ENCODE measurements at regions not wholly inside any gene's neighbourhood (a gene's known extent, or its start where the extent isn't known, plus 50 kb on each side); places are given as distances from the start of the nearest gene placed in this dataset.

DNA sequence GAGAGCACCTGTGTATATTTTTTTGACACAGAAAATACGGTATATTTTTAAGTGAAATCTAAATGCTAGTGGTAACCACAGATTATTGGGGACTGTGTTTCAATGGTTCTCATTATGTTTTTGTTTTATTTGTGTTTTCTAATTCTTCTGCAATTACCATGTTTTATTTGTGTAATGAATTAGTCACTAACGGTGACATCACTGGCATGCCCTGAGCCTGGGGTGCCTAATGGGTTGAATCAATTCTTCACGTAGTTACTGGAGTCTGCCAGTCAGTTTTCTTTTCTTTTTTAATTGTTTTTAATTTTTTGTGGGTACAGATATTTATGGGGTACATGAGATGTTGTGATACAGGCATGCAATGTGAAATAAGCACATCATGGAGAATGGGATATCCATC is 168.8 kb downstream of the RELL1 start:
- Mint-ChIP-seq H3K27me3 (no peaks in the 10 kb centered on the region), H3K4me1 (no peaks in the 10 kb centered on the region), H3K27ac (no peak overlapping the region), H3K4me3 (no peak overlapping the region), H3K9me3 (peaks cover 23 to 46% of the 10 kb centered on the region in 2 donors)
- DNase-seq, result no peak
- ATAC-seq, result no peak

DNA sequence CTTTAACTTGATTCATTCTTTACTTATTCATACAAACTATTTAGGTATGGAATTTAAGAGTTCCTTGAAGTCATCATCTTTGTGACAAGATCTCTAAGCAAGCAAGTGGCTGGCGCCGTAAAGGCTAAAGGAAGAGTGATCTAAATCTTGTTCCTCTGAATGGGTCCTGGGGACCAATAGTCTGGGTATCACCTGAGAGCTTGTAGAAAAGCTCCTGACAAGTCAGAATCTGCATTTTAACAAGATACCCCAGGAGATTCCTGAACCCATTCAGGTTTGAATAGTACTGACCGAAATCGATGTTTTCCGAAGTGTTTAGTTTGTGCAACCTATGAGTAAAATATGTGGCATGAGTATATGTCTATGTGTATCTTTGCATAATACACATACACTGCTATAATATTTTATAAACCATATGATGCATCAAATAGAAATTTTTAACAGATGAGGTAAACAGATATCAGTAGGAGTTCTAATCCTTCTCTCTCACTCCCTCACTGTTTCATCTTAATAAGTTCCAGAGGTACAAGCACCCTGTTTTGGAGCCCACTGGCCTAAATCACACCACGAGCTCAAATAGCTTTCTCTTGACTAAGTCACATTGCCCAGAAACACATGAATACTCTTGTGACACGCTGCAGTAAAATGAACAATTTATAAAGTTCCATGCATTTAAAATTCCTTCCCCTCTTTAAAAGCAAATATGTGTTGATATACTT is 170.0 kb downstream of the RELL1 start:
- Mint-ChIP-seq H3K27me3 (no peaks in the 10 kb centered on the region), H3K9me3 (peaks cover 23 to 48% of the 10 kb centered on the region in 2 donors), H3K4me1 (no peaks in the 10 kb centered on the region), H3K27ac (no peak overlapping the region), H3K4me3 (no peak overlapping the region)
- DNase-seq (no peak), ATAC-seq (no peak)

DNA sequence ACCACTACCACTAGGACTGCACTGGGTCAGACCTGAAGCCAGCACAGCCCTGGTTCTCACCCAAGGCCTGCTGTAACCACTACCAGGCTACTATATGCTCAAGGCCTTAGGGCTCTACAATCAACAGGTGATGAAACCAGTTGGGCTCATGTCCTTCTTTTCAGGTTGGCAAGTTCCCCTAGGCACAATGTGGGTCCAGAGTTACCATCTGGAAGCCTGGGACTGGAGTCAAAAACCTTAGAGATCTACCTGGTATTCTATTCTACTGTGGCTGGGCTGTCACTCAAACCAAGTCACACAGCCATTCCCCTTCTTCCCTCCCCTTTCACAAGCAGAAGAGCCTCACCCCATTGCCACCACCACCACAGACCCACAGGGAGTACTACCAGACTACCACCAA is 175.6 kb downstream of the RELL1 start:
- no peak overlapping the region for H3K27ac Mint-ChIP-seq
- no peak overlapping the region for H3K4me3 Mint-ChIP-seq
- H3K4me1 Mint-ChIP-seq, result no peaks in the 10 kb centered on the region
- H3K27me3 Mint-ChIP-seq, result peaks cover 10% of the 10 kb centered on the region
- DNase-seq, result no peak
- peaks cover 15 to 23% of the 10 kb centered on the region in 2 donors for H3K9me3 Mint-ChIP-seq
- no peak for ATAC-seq

DNA sequence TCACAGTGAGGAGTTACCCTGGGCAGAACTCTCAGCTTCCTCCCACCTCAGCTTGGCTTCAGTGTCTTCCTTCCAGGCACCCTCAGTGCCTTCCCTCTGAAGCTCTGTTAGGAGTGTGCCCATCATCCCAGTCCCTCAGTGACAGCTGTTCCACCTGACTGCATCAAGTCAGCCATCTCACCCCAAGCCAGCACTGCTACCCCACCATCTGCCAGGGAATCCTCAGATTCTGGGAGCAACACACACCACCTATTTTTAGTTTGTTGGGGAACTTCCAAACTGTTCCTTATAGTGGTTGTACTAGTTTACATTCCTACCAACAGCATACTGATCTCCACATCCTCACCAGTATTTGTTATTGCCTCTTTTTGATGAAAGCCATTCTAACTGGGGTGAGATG is 182.9 kb downstream of the RELL1 start:
- Mint-ChIP-seq H3K9me3 (peaks cover 11 to 50% of the 10 kb centered on the region in 2 donors), H3K4me3 (no peak overlapping the region), H3K27me3 (peaks cover 29% of the 10 kb centered on the region), H3K27ac (no peak overlapping the region), H3K4me1 (no peaks in the 10 kb centered on the region)
- DNase-seq (no peak), ATAC-seq (no peak)

DNA sequence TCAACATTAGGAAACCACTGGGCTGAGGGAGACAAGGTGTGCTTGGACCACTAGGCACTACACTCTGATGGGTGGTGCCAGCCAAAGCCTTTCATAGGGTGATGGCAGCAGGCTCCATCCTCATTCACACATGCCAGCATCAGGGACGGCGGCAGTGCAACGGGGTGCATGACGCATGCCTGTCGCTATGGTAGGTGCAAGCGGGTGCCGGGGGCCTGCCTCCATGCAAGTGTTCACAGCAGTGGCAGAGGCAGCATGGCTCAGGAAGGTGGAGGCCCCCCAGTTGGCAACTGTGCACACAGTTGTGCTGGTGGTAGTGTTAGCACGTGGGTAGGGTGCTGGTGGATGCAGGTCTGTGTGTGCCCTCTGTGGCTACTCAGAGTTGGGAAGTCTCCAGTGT is 184.1 kb downstream of the RELL1 start:
- peaks cover 13 to 61% of the 10 kb centered on the region in 2 donors for H3K9me3 Mint-ChIP-seq
- no peaks in the 10 kb centered on the region for H3K4me1 Mint-ChIP-seq
- peaks cover 29% of the 10 kb centered on the region for H3K27me3 Mint-ChIP-seq
- H3K4me3 Mint-ChIP-seq, result no peak overlapping the region
- ATAC-seq, result no peak
- no peak overlapping the region for H3K27ac Mint-ChIP-seq
- no peak for DNase-seq
